SK-N-SH treated with all-trans-retinoic acid at 6 μM for 48 hours (cell line): ENCODE measurements at regions not wholly inside any gene's neighbourhood (a gene's known extent, or its start where the extent isn't known, plus 50 kb on each side); places are given as distances from the start of the nearest gene placed in this dataset.

Source experiments
- ARNTL ChIP-seq: fragments of 450-650 bp; formaldehyde crosslinking; IDR thresholded peaks from 2 replicates; pipeline ENCODE4 v1.5.0; 2020; ENCODE audit warnings: low read depth, mild to moderate bottlenecking, moderate library complexity, borderline replicate concordance
- ESRRG ChIP-seq: fragments of 250-450 bp; sonication (Bioruptor Pico); IDR thresholded peaks from 2 replicates; pipeline ENCODE4 v1.6.1; 2021; ENCODE audit warnings: mild to moderate bottlenecking
- GLIS3 ChIP-seq: fragments of 250-450 bp; sonication (Bioruptor Pico); IDR thresholded peaks from 2 replicates; pipeline ENCODE4 v1.5.0; 2020; ENCODE audit warnings: mild to moderate bottlenecking, moderate library complexity
- RARB ChIP-seq: fragments of 250-450 bp; sonication (Bioruptor Pico); IDR thresholded peaks from 2 replicates; pipeline ENCODE4 v1.8.0; 2021; ENCODE audit warnings: mild to moderate bottlenecking, moderate library complexity
- TF ChIP-seq, protein P1 (sequence below): fragments of 250-450 bp; sonication (Bioruptor Pico); IDR thresholded peaks from 2 replicates; pipeline ENCODE4 v1.5.1; 2021; ENCODE audit warnings: mild to moderate bottlenecking, moderate library complexity
- TF ChIP-seq, protein P2 (sequence below): fragments of 250-450 bp; sonication (Bioruptor Pico); IDR thresholded peaks from 2 replicates; pipeline ENCODE4 v1.5.1; 2020; ENCODE audit warnings: low read depth, mild to moderate bottlenecking, moderate library complexity
- TF ChIP-seq, protein P3 (sequence below): fragments of 250-450 bp; sonication (Bioruptor Pico); IDR thresholded peaks from 2 replicates; pipeline ENCODE4 v1.8.0; 2021; ENCODE audit warnings: low read depth, mild to moderate bottlenecking, moderate library complexity, borderline replicate concordance
- TF ChIP-seq, protein P4 (sequence below): fragments of 250-450 bp; sonication (Bioruptor Pico); IDR thresholded peaks from 2 replicates; pipeline ENCODE4 v1.8.0; 2020; ENCODE audit warnings: mild to moderate bottlenecking, moderate library complexity, borderline replicate concordance

DNA sequence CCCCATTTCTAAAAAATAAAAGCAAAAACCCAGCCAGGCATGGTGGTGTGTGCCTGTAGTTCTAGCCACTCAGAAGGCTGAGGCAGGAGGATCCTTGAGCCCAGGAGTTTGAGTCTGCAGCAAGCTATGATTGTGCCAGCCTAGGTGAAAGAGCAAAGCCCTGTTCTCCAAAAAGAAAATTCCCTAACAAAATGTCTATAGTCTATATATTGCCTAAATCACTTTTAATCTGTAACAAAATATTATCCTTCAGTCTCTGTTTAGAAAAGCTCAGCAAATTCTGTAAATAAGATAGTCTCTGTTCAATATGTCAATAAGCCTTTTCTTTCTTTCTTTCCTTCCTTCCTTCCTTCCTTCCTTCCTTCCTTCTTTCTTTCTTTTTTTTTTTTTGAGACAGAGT lies 75.8 kb upstream of the ZFP64 start:
- no peak for TF ChIP-seq ESRRG (CRISPR knock-in tag)
- no peak for TF ChIP-seq GLIS3 (CRISPR knock-in tag)
- TF ChIP-seq RARB (CRISPR knock-in tag): no peak
- TF ChIP-seq, protein P1, sequence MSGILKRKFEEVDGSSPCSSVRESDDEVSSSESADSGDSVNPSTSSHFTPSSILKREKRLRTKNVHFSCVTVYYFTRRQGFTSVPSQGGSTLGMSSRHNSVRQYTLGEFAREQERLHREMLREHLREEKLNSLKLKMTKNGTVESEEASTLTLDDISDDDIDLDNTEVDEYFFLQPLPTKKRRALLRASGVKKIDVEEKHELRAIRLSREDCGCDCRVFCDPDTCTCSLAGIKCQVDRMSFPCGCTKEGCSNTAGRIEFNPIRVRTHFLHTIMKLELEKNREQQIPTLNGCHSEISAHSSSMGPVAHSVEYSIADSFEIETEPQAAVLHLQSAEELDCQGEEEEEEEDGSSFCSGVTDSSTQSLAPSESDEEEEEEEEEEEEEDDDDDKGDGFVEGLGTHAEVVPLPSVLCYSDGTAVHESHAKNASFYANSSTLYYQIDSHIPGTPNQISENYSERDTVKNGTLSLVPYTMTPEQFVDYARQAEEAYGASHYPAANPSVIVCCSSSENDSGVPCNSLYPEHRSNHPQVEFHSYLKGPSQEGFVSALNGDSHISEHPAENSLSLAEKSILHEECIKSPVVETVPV (CRISPR knock-in tag): no peak
- TF ChIP-seq, protein P2, sequence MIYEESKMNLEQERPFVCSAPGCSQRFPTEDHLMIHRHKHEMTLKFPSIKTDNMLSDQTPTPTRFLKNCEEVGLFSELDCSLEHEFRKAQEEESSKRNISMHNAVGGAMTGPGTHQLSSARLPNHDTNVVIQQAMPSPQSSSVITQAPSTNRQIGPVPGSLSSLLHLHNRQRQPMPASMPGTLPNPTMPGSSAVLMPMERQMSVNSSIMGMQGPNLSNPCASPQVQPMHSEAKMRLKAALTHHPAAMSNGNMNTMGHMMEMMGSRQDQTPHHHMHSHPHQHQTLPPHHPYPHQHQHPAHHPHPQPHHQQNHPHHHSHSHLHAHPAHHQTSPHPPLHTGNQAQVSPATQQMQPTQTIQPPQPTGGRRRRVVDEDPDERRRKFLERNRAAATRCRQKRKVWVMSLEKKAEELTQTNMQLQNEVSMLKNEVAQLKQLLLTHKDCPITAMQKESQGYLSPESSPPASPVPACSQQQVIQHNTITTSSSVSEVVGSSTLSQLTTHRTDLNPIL (CRISPR knock-in tag): no peak
- TF ChIP-seq, protein P3, sequence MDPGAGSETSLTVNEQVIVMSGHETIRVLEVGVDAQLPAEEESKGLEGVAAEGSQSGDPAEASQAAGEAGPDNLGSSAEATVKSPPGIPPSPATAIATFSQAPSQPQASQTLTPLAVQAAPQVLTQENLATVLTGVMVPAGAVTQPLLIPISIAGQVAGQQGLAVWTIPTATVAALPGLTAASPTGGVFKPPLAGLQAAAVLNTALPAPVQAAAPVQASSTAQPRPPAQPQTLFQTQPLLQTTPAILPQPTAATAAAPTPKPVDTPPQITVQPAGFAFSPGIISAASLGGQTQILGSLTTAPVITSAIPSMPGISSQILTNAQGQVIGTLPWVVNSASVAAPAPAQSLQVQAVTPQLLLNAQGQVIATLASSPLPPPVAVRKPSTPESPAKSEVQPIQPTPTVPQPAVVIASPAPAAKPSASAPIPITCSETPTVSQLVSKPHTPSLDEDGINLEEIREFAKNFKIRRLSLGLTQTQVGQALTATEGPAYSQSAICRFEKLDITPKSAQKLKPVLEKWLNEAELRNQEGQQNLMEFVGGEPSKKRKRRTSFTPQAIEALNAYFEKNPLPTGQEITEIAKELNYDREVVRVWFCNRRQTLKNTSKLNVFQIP (CRISPR knock-in tag): no peak
- TF ChIP-seq, protein P4, sequence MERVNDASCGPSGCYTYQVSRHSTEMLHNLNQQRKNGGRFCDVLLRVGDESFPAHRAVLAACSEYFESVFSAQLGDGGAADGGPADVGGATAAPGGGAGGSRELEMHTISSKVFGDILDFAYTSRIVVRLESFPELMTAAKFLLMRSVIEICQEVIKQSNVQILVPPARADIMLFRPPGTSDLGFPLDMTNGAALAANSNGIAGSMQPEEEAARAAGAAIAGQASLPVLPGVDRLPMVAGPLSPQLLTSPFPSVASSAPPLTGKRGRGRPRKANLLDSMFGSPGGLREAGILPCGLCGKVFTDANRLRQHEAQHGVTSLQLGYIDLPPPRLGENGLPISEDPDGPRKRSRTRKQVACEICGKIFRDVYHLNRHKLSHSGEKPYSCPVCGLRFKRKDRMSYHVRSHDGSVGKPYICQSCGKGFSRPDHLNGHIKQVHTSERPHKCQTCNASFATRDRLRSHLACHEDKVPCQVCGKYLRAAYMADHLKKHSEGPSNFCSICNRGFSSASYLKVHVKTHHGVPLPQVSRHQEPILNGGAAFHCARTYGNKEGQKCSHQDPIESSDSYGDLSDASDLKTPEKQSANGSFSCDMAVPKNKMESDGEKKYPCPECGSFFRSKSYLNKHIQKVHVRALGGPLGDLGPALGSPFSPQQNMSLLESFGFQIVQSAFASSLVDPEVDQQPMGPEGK (CRISPR knock-in tag): no peak
- TF ChIP-seq ARNTL (CRISPR knock-in tag): no peak
